Osteoblast (primary cell): ENCODE measurements at regions not wholly inside any gene's neighbourhood (a gene's known extent, or its start where the extent isn't known, plus 50 kb on each side); places are given as distances from the start of the nearest gene placed in this dataset.

Experiments
- DNase-seq: peaks from one replicate; pipeline ENCODE4 v3.0.0; 2011; ENCODE audit warnings: low spot score, mixed read lengths; ENCODE audit not compliant: insufficient read length; ENCODE audit errors: missing footprints
- H2AFZ ChIP-seq: 2 replicates; pipeline ENCODE4 v1.6.0; 2011; ENCODE audit warnings: mild to moderate bottlenecking, low read length
- H3K27ac ChIP-seq: 2 replicates; pipeline ENCODE4 v1.5.1; 2011; ENCODE audit warnings: mild to moderate bottlenecking, low read depth, low read length, moderate library complexity
- H3K27me3 ChIP-seq: 2 replicates; pipeline ENCODE4 v1.6.0; 2012; ENCODE audit warnings: mild to moderate bottlenecking, control low read depth, inconsistent platforms, low read length, moderate library complexity; ENCODE audit not compliant: insufficient read depth
- H3K36me3 ChIP-seq: 2 replicates; pipeline ENCODE4 v1.5.1; 2011; ENCODE audit warnings: mild to moderate bottlenecking, low read length, control low read depth, moderate library complexity; ENCODE audit not compliant: insufficient read depth
- H3K4me1 ChIP-seq: 2 replicates; pipeline ENCODE4 v1.5.1; 2011; ENCODE audit warnings: mild to moderate bottlenecking, low read length, control low read depth, moderate library complexity; ENCODE audit not compliant: insufficient read depth
- H3K4me2 ChIP-seq: 2 replicates; pipeline ENCODE4 v1.6.0; 2011; ENCODE audit warnings: mild to moderate bottlenecking, low read length; ENCODE audit not compliant: insufficient read depth
- H3K4me3 ChIP-seq: fragments of 200-600 bp; sonication (generic); 3 replicates; pipeline ENCODE4 v1.5.1; 2012; ENCODE audit warnings: mild to moderate bottlenecking, low read length, inconsistent platforms; ENCODE audit not compliant: insufficient read depth
- H3K79me2 ChIP-seq: 2 replicates; pipeline ENCODE4 v1.6.0; 2012; ENCODE audit warnings: mild to moderate bottlenecking, low read length, control low read depth, inconsistent platforms; ENCODE audit not compliant: insufficient read depth
- H3K9me3 ChIP-seq: 2 replicates; pipeline ENCODE4 v1.5.1; 2011; ENCODE audit warnings: low read depth, low read length, control low read depth
- H4K20me1 ChIP-seq: 2 replicates; pipeline ENCODE4 v1.6.0; 2012; ENCODE audit warnings: mild to moderate bottlenecking, low read length, control low read depth; ENCODE audit not compliant: insufficient read depth
- CTCF ChIP-seq: IDR thresholded peaks from 2 replicates; pipeline ENCODE4 v1.5.1; 2011; ENCODE audit warnings: mild to moderate bottlenecking, low read depth, low read length, moderate library complexity; ENCODE audit errors: extremely low read depth

GRCh38 chr4:184536065-184536880, 61.9 kb upstream of the IRF2 start:
- Histone ChIP-seq H4K20me1 (no peaks in the 10 kb centered on the region), H2AFZ (peak overlapping the region; percentile 92), H3K27ac (peak overlapping the region; percentile 81), H3K9me3 (no peaks in the 10 kb centered on the region), H3K27me3 (no peaks in the 10 kb centered on the region), H3K79me2 (peaks cover 11% of the 10 kb centered on the region), H3K36me3 (no peaks in the 10 kb centered on the region), H3K4me2 (peak overlapping the region; percentile 95), H3K4me3 (peak overlapping the region; percentile 92), H3K4me1 (peaks cover 27% of the 10 kb centered on the region)
- DNase-seq: peak; percentile 23
- no peak for TF ChIP-seq CTCF

DNA sequence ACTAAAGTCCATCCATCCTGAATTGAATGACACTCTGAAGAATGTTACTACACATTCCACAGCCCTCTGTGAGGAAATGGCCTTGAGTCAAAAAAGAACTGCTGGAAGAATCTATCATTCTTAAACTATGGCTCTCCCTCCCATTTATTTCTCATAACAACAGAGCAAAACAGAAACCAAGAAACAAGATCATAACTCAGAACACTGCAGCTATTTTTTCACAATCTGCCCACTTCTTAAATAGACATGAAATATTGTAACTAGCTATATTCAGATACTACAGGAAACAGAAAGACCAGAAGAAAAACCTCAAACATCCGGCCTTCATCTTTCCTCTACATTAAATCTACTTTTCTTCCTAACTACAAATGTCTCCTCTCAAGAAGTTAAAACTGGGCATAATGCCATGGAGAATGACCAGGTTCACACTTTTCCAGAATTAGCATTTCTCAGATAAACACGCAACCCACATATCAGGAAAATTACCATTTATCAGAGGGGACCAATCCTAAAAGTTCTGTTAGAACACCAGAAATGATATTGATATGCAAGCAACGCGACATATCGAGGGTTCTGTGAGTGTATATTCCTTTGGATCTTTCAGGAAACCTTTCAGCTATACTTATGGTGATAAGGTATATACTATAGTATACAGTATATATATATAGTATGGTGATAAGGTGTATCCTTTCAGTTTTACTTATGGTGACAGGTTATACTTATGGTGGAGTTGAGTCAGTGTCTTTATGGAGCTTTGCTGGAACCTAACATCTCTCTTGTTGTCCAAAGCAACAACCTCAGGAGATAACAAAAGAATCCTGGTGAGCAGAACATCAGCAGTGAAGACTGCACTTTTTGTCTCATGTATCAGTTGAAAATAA, 60.4 kb upstream of the IRF2 start:
- no peaks in the 10 kb centered on the region for H4K20me1 ChIP-seq
- H2AFZ ChIP-seq: peak overlapping the region; percentile 73
- H3K79me2 ChIP-seq: peaks cover 11% of the 10 kb centered on the region
- no peaks in the 10 kb centered on the region for H3K9me3 ChIP-seq
- no peak for TF ChIP-seq CTCF
- peaks cover 27% of the 10 kb centered on the region for H3K4me1 ChIP-seq
- DNase-seq: peak; percentile 91
- H3K4me3 ChIP-seq: peak overlapping the region; percentile 15
- H3K27me3 ChIP-seq: no peaks in the 10 kb centered on the region
- H3K27ac ChIP-seq: peak overlapping the region; percentile 92
- H3K36me3 ChIP-seq: no peaks in the 10 kb centered on the region
- H3K4me2 ChIP-seq: peak overlapping the region; percentile 70

- Histone ChIP-seq H3K79me2 (peaks cover 11% of the 10 kb centered on the region), H3K27me3 (no peaks in the 10 kb centered on the region), H4K20me1 (no peaks in the 10 kb centered on the region), H3K4me1 (peaks cover 27% of the 10 kb centered on the region), H3K9me3 (no peaks in the 10 kb centered on the region), H3K4me3 (no peak overlapping the region), H2AFZ (no peak overlapping the region), H3K36me3 (no peaks in the 10 kb centered on the region), H3K4me2 (no peak overlapping the region), H3K27ac (peak overlapping the region; percentile 92)
- DNase-seq: no peak
- TF ChIP-seq CTCF: no peak
Observed at GRCh38 chr4:184533908-184534307, 59.6 kb upstream of the IRF2 start.

DNA sequence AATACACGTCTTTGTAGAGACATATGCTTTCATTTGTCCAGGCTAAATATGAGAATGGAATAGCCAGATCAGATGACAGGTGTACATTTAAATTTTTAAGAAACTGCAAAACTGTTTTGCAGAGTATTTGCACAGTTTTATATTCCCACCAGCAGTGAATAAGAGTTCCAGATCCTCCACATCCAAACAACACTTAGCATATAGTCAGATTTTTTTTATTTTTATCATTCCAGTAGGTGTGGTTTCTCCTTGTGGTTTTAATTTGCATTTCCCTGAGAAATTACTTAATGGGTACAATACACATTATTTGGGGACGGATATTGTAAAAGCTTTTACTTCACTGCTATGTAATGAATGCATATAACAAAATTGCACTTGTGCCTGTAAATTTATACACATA, 56.7 kb upstream of the IRF2 start:
- Histone ChIP-seq H3K79me2 (peaks cover 3% of the 10 kb centered on the region), H3K36me3 (no peaks in the 10 kb centered on the region), H3K9me3 (no peaks in the 10 kb centered on the region), H3K4me3 (no peak overlapping the region), H3K27me3 (no peaks in the 10 kb centered on the region), H3K4me1 (peaks cover 15% of the 10 kb centered on the region), H3K4me2 (no peak overlapping the region), H2AFZ (no peak overlapping the region), H3K27ac (no peak overlapping the region), H4K20me1 (no peaks in the 10 kb centered on the region)
- DNase-seq: no peak
- TF ChIP-seq CTCF: no peak
